Right lobe of liver (tissue), 4 donors: ENCODE measurements at regions not wholly inside any gene's neighbourhood (a gene's known extent, or its start where the extent isn't known, plus 50 kb on each side); places are given as distances from the start of the nearest gene placed in this dataset.

ENCODE experiments used
- CTCF ChIP-seq, 4 donors: fragments of 200-600 bp in 3 of 4; fragments of 450-650 bp in 1 of 4; IDR thresholded peaks; one replicate each; pipeline versions ENCODE4 v1.5.1 to v1.8.0; 2016 to 2022; ENCODE audit warnings: antibody characterized with exemption in 4 of 4, mild to moderate bottlenecking in 2 of 4
- POLR2A ChIP-seq: fragments of 450-650 bp; IDR thresholded peaks from one replicate; pipeline ENCODE4 v1.6.1; 2017; ENCODE audit warnings: antibody characterized with exemption, mild to moderate bottlenecking
- donor health status: DM: no; HTN: no; CAD: no.
- donor health status: DM: no; HTN: no; CAD: no.
- donor health status: DM: no; HTN: yes; CAD: no.

DNA sequence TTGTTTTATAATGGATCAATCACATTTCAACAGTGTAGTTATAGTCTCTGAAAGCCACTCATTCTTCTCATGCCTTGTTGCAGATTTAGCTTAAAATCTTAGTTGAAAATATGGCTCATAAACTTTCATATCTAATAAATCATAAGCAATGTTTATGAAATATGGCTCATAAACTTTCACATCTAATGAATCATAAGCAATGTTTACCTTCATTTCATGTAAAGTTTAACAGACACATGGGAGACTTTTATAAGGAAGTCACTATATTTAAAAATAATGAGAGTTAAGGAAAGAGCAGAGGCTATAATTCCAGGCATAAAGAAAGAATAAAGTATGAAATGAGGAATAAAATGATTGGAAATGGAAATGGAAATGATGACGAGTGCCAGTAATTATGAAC lies 1042.1 kb downstream of the FSCB start:
- TF ChIP-seq POLR2A (no peak), CTCF (IDR thresholded peaks at IDR 0.05) (no peak)
